ENCODE measurements at regions not wholly inside any gene's neighbourhood (a gene's known extent, or its start where the extent isn't known, plus 50 kb on each side); places are given as distances from the start of the nearest gene placed in this dataset.

- Histone ChIP-seq H4K20me1 (ENCODE audit: insufficient read depth) (no peaks in the 10 kb centered on the region), H3K9ac (no peak overlapping the region), H3K27me3 (ENCODE audit: insufficient read depth, low read depth) (no peaks in the 10 kb centered on the region), H3K4me3 (IDR thresholded peaks at IDR 0.05; ENCODE audit: insufficient read depth, low read depth, low read length) (no peak overlapping the region), H3K79me2 (ENCODE audit: insufficient read depth, low read depth) (no peaks in the 10 kb centered on the region), H3K4me1 (ENCODE audit: low read depth, poor library complexity, severe bottlenecking) (no peaks in the 10 kb centered on the region), H2AFZ (ENCODE audit: low read depth) (no peak overlapping the region), H3K36me3 (ENCODE audit: insufficient read depth) (no peaks in the 10 kb centered on the region), H3K27ac (no peak overlapping the region), H3K4me2 (no peak overlapping the region)
- TF ChIP-seq, protein P1, sequence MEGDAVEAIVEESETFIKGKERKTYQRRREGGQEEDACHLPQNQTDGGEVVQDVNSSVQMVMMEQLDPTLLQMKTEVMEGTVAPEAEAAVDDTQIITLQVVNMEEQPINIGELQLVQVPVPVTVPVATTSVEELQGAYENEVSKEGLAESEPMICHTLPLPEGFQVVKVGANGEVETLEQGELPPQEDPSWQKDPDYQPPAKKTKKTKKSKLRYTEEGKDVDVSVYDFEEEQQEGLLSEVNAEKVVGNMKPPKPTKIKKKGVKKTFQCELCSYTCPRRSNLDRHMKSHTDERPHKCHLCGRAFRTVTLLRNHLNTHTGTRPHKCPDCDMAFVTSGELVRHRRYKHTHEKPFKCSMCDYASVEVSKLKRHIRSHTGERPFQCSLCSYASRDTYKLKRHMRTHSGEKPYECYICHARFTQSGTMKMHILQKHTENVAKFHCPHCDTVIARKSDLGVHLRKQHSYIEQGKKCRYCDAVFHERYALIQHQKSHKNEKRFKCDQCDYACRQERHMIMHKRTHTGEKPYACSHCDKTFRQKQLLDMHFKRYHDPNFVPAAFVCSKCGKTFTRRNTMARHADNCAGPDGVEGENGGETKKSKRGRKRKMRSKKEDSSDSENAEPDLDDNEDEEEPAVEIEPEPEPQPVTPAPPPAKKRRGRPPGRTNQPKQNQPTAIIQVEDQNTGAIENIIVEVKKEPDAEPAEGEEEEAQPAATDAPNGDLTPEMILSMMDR (conservative IDR thresholded peaks at IDR 0.05; ENCODE audit: low read depth, low read length): no peak
These were observed 372.0 kb downstream of the EFNB2 start for GRCh38 chr13:106163426-106163825.

DNA sequence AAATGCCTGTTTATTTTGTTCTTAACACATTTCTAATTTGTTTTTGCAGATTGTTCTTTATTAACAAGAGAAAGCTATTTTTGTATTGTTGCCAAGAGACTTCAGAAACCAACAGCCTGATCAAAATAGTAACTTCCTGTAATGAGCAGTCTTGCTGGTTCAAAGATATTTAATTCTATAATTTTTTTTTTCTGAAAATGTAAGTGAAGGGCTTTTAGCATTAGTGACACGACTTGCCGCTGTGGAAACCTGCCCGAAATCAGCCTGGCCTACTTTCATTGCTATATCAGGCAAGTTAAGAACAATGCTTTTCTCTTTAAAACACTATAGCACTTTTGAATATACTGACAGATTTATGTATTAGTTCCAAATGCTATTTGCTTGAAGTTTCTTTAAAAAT lies 374.3 kb downstream of the EFNB2 start:
- Histone ChIP-seq H3K27me3 (ENCODE audit: insufficient read depth, low read depth) (no peaks in the 10 kb centered on the region), H3K4me1 (ENCODE audit: low read depth, poor library complexity, severe bottlenecking) (no peaks in the 10 kb centered on the region), H3K4me2 (no peak overlapping the region), H3K36me3 (ENCODE audit: insufficient read depth) (no peaks in the 10 kb centered on the region), H3K9ac (no peak overlapping the region), H3K4me3 (IDR thresholded peaks at IDR 0.05; ENCODE audit: insufficient read depth, low read depth, low read length) (no peak overlapping the region), H3K79me2 (ENCODE audit: insufficient read depth, low read depth) (no peaks in the 10 kb centered on the region), H2AFZ (ENCODE audit: low read depth) (no peak overlapping the region), H4K20me1 (ENCODE audit: insufficient read depth) (no peaks in the 10 kb centered on the region), H3K27ac (no peak overlapping the region)
- TF ChIP-seq, protein P1 (conservative IDR thresholded peaks at IDR 0.05; ENCODE audit: low read depth, low read length): no peak

- no peaks in the 10 kb centered on the region for H3K36me3 ChIP-seq (ENCODE audit: insufficient read depth)
- H3K4me1 ChIP-seq (ENCODE audit: low read depth, poor library complexity, severe bottlenecking): no peaks in the 10 kb centered on the region
- H2AFZ ChIP-seq (ENCODE audit: low read depth): no peak overlapping the region
- H3K79me2 ChIP-seq (ENCODE audit: insufficient read depth, low read depth): no peaks in the 10 kb centered on the region
- H3K27ac ChIP-seq: no peak overlapping the region
- H3K27me3 ChIP-seq (ENCODE audit: insufficient read depth, low read depth): no peaks in the 10 kb centered on the region
- no peaks in the 10 kb centered on the region for H4K20me1 ChIP-seq (ENCODE audit: insufficient read depth)
- no peak overlapping the region for H3K9ac ChIP-seq
- no peak overlapping the region for H3K4me3 ChIP-seq (IDR thresholded peaks at IDR 0.05; ENCODE audit: insufficient read depth, low read depth, low read length)
- no peak overlapping the region for H3K4me2 ChIP-seq
- TF ChIP-seq, protein P1 (conservative IDR thresholded peaks at IDR 0.05; ENCODE audit: low read depth, low read length): no peak
These were observed 375.9 kb downstream of the EFNB2 start for GRCh38 chr13:106159295-106160195.

- TF ChIP-seq, protein P1 (conservative IDR thresholded peaks at IDR 0.05; ENCODE audit: low read depth, low read length): no peak
- no peaks in the 10 kb centered on the region for H3K79me2 ChIP-seq (ENCODE audit: insufficient read depth, low read depth)
- H3K36me3 ChIP-seq (ENCODE audit: insufficient read depth): no peaks in the 10 kb centered on the region
- no peak overlapping the region for H2AFZ ChIP-seq (ENCODE audit: low read depth)
- H3K4me3 ChIP-seq (IDR thresholded peaks at IDR 0.05; ENCODE audit: insufficient read depth, low read depth, low read length): no peak overlapping the region
- no peaks in the 10 kb centered on the region for H3K4me1 ChIP-seq (ENCODE audit: low read depth, poor library complexity, severe bottlenecking)
- no peak overlapping the region for H3K9ac ChIP-seq
- H3K27ac ChIP-seq: no peak overlapping the region
- no peaks in the 10 kb centered on the region for H4K20me1 ChIP-seq (ENCODE audit: insufficient read depth)
- no peak overlapping the region for H3K4me2 ChIP-seq
- no peaks in the 10 kb centered on the region for H3K27me3 ChIP-seq (ENCODE audit: insufficient read depth, low read depth)
These were observed 379.0 kb downstream of the EFNB2 start for GRCh38 chr13:106156468-106156867.

Measured in KMS-11 (cell line).